HG03025 (cell line): ENCODE measurements at regions not wholly inside any gene's neighbourhood (a gene's known extent, or its start where the extent isn't known, plus 50 kb on each side); places are given as distances from the start of the nearest gene placed in this dataset.

Source experiments
- ATAC-seq: cut with Tn5 transposase; IDR thresholded peaks from one replicate; pipeline ENCODE4 v1.9.1; 2021; ENCODE audit warnings: mild to moderate bottlenecking, moderate library complexity; ENCODE audit not compliant: unreplicated experiment, low FRiP score

GRCh38 chr5:125112196-125112595 is 365.8 kb upstream of the ZNF608 start:
- ATAC-seq = no peak

- no peak for ATAC-seq
These were observed 366.9 kb upstream of the ZNF608 start for GRCh38 chr5:125113328-125113727.

- ATAC-seq = no peak
These were observed 368.7 kb upstream of the ZNF608 start for GRCh38 chr5:125115195-125115525.

GRCh38 chr5:125117566-125117965 is 371.1 kb upstream of the ZNF608 start:
- no peak for ATAC-seq

- no peak for ATAC-seq
These were observed 373.6 kb upstream of the ZNF608 start for GRCh38 chr5:125120012-125120411.

- no peak for ATAC-seq
These were observed 378.8 kb upstream of the ZNF608 start for GRCh38 chr5:125125031-125125823.

GRCh38 chr5:125126050-125126449 is 379.6 kb upstream of the ZNF608 start:
- no peak for ATAC-seq

- ATAC-seq = no peak
These were observed 382.8 kb upstream of the ZNF608 start for GRCh38 chr5:125129151-125129806.

- ATAC-seq = no peak
These were observed 384.2 kb upstream of the ZNF608 start for GRCh38 chr5:125130591-125130990.

- no peak for ATAC-seq
These were observed 388.0 kb upstream of the ZNF608 start for GRCh38 chr5:125134216-125135081.

GRCh38 chr5:125137535-125137934 is 391.1 kb upstream of the ZNF608 start:
- ATAC-seq = no peak

GRCh38 chr5:125138266-125138665 is 391.8 kb upstream of the ZNF608 start:
- no peak for ATAC-seq

GRCh38 chr5:125139590-125139989 is 393.2 kb upstream of the ZNF608 start:
- ATAC-seq = no peak

GRCh38 chr5:125140220-125140619 is 393.8 kb upstream of the ZNF608 start:
- no peak for ATAC-seq

- no peak for ATAC-seq
These were observed 394.4 kb upstream of the ZNF608 start for GRCh38 chr5:125140855-125141254.

GRCh38 chr5:125142458-125142857 is 396.0 kb upstream of the ZNF608 start:
- no peak for ATAC-seq

- no peak for ATAC-seq
These were observed 396.6 kb upstream of the ZNF608 start for GRCh38 chr5:125143011-125143410.

- ATAC-seq = no peak
These were observed 401.6 kb upstream of the ZNF608 start for GRCh38 chr5:125148076-125148475.

GRCh38 chr5:125148706-125149105 is 402.3 kb upstream of the ZNF608 start:
- no peak for ATAC-seq

GRCh38 chr5:125149110-125149509 is 402.7 kb upstream of the ZNF608 start:
- no peak for ATAC-seq

- no peak for ATAC-seq
These were observed 403.1 kb upstream of the ZNF608 start for GRCh38 chr5:125149527-125149926.
